Right forelimb (tissue), 1 donor: ENCODE measurements at regions not wholly inside any gene's neighbourhood (a gene's known extent, or its start where the extent isn't known, plus 50 kb on each side); places are given as distances from the start of the nearest gene placed in this dataset.
A peak's percentile ranks its signal among the peaks of the same experiment; 100 is the strongest.

Experiments used
- DNase-seq: peaks from one replicate; pipeline ENCODE4 v3.0.0-alpha.2; 2018

- DNase-seq, result peak; percentile 29
These were observed 71.9 kb downstream of the OAT start for GRCh38 chr10:124346831-124347230.

- peak; percentile 18 for DNase-seq
These were observed 73.2 kb downstream of the OAT start for GRCh38 chr10:124345521-124345920.

- DNase-seq, result peak; percentile 9
These were observed 73.8 kb downstream of the OAT start for GRCh38 chr10:124344931-124345330.

DNA sequence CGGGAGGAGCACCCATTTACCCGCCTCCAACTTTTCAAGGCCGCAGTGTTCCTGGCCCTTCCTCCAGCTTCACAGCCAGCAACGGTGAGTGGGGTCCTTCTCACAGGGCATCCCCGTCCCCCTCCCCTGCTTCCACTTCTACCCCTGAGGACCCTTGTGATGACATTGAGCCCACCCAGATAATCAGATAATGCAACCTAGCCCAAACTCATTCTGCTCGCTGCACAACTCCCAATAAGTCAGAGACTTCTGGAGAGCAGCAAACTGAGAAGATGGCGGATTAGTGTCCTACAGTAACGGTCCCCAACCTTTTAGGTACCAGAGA is 74.5 kb downstream of the OAT start:
- peak; percentile 24 for DNase-seq

- peak; percentile 12 for DNase-seq
These were observed 75.1 kb downstream of the OAT start for GRCh38 chr10:124343351-124344265.

- peak; percentile 6 for DNase-seq
These were observed 75.9 kb downstream of the OAT start for GRCh38 chr10:124342821-124343170.

DNA sequence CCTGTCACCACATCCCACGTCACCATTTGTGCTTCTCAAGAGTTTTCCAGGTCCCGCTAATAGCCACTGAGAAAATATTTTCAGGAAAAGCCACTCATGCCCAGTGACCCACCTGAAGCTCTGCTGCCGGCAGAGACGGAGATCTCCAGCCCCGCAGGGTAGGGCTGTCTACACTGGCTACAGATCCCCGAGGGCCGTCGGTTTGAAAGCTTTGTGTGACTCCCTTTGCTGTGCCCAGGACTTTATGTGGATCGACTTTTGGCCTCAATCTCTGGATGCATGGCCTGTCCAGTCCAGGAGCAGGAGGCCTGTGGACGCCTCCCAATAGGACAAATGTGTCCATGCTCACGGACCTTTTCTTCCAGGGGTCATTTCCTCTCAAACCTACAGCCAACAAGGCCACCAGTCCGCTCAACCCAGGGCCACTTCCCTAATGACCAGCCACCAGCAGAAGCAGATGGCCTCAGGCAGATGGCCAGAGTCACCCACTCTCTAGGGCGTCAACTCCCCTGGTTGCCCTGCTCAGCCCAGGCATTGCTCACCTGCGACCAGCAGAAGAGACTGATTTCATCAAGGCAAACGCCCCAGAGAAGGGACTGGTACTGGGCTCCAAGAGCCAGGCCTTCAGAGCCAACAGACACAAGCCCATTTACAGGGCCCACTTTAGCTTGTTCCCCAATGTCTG is 76.4 kb downstream of the OAT start:
- peak; percentile 4 for DNase-seq

GRCh38 chr10:124341768-124342135 is 77.0 kb downstream of the OAT start:
- DNase-seq, result peak; percentile 35

DNA sequence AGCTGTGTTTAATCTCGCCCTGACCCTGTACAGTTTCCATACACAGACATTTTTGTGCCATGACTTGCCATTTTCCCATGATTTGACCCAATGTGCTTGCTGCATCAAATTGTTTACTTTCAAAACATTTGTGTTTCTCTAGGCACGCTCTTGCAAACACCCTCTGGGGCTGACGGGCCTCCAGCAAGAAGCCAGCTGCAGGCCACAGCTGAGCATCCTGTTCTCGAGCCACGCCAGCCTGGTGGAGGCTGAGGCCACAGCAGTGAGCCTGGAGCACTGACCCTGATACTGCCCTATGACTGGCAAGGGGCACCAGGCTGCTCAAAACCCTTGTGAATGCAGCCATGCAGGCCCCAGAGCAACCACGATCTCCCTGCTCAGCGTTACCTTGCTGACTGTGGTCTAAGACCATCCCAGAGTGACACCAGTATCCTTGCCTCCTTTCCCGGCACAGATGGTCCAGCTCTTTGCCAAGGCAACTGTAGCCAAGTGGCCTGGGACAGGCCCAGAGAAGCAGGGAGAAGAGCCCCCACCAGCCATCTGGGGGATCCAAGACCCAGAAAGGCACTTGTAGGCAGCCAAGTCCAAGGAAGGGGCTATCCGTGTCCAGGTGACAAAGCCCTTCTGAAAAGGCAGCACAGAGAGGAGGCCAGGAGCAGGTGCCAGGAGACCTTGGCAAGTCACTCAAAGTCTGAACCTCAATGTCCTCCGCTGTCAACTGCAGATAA is 78.5 kb downstream of the OAT start:
- DNase-seq, result no peak

GRCh38 chr10:124339119-124340032 is 79.3 kb downstream of the OAT start:
- no peak for DNase-seq

GRCh38 chr10:124338276-124338925 is 80.3 kb downstream of the OAT start:
- DNase-seq, result no peak

DNA sequence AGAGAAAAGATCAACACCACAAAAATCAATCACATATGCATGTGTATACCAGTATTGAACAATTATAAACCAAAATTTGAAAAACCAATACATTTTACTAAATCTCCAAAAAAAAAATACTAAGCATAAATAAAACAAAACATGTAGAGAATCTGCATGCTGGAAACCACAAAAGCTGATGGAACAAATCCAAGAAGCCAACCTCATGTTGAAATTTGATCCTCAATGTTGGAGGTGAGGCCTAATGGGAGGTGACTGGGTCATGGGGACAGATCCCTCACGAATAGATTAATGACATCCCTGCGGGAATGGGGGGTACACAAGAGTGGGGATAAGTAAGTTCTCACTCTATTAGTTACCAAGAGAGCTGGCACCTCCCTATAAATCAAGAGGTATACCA is 82.5 kb downstream of the OAT start:
- DNase-seq, result no peak

- DNase-seq, result no peak
These were observed 84.8 kb downstream of the OAT start for GRCh38 chr10:124333931-124334330.

DNA sequence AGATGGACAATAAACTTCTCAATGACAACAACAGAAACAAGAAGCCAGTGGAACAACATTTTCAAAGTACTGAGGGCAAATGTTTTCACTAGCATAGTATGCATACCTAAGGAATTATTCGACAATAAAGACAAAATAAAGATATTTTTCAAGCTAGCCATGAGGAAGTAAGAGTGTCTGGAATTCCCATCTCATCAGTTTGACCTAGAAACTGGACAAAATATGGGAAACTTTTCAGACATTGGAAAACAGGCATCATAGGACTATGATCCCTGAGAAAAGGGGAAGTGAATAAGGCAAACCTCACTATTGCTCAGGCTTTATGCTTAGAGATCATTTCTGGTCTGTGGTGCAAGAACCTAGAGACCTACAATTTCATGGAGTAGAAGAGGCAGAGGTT is 86.3 kb downstream of the OAT start:
- DNase-seq, result no peak

GRCh38 chr10:124329941-124330340 is 88.8 kb downstream of the OAT start:
- DNase-seq, result peak; percentile 20

GRCh38 chr10:124329362-124329761 is 89.4 kb downstream of the OAT start:
- no peak for DNase-seq

GRCh38 chr10:124328477-124329220 is 90.1 kb downstream of the OAT start:
- peak; percentile 30 for DNase-seq

GRCh38 chr10:124325998-124326636 is 92.6 kb downstream of the OAT start:
- DNase-seq, result peak; percentile 36

DNA sequence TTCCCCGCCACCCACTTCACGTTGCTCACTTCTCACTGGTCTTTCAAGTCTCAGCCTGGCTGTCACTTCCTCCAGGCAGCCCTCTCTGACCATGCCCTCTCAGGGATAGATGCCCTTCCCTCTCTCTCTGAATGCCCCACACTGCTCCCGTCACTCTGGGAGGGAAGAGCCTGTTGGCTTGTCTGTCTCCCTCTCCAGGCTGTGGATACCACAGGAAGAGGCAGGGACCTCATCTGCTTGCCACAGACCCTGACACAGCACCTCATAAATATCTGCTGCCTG is 93.1 kb downstream of the OAT start:
- peak; percentile 17 for DNase-seq

GRCh38 chr10:124324856-124325632 is 93.7 kb downstream of the OAT start:
- peak; percentile 32 for DNase-seq
